SK-N-MC (cell line): ENCODE measurements at regions not wholly inside any gene's neighbourhood (a gene's known extent, or its start where the extent isn't known, plus 50 kb on each side); places are given as distances from the start of the nearest gene placed in this dataset.
"Not testable (repeated sequence)": the region's sequence is repeated elsewhere in the genome, so short reads cannot be mapped to it uniquely, and the experiment has no call there.

ENCODE experiments used
- DNase-seq: peaks from one replicate; pipeline ENCODE4 v3.0.0-alpha.2; 2011; ENCODE audit warnings: low read depth, low spot score
- H3K27ac ChIP-seq: fragments of 200-600 bp; sonication (generic); 2 replicates; pipeline ENCODE4 v1.5.1; 2016; ENCODE audit warnings: mixed run types
- H3K36me3 ChIP-seq: fragments of 200-600 bp; sonication (generic); 2 replicates; pipeline ENCODE4 v1.6.1; 2017; ENCODE audit warnings: antibody characterized with exemption, low read length, mixed read lengths; ENCODE audit not compliant: insufficient read depth
- H3K4me3 ChIP-seq: fragments of 200-600 bp; sonication (generic); 2 replicates; pipeline ENCODE4 v1.5.1; 2016
- H3K9ac ChIP-seq: fragments of 200-600 bp; sonication (generic); 2 replicates; pipeline ENCODE4 v1.8.0; 2017; ENCODE audit warnings: mixed run types, mixed read lengths; ENCODE audit not compliant: insufficient read length
- H3K9me3 ChIP-seq: fragments of 200-600 bp; sonication (generic); 2 replicates; pipeline ENCODE4 v1.6.1; 2017; ENCODE audit warnings: low read depth, mild to moderate bottlenecking, antibody characterized with exemption, low read length, moderate library complexity, mixed read lengths
- EZH2 ChIP-seq: fragments of 200-600 bp; sonication (generic); IDR thresholded peaks from one replicate; pipeline ENCODE4 v1.6.1; 2017; ENCODE audit warnings: antibody characterized with exemption
- FOXP2 ChIP-seq: optimal IDR thresholded peaks from 2 replicates; pipeline ENCODE3; 2011; ENCODE audit warnings: mild to moderate bottlenecking, moderate library complexity; ENCODE audit not compliant: insufficient read depth; ENCODE audit errors: extremely low read length, control extremely low read depth
- POLR2AphosphoS5 ChIP-seq: IDR thresholded peaks from 2 replicates; pipeline ENCODE4 v1.6.1; 2012; ENCODE audit warnings: mild to moderate bottlenecking, low read depth, low read length, borderline replicate concordance

DNA sequence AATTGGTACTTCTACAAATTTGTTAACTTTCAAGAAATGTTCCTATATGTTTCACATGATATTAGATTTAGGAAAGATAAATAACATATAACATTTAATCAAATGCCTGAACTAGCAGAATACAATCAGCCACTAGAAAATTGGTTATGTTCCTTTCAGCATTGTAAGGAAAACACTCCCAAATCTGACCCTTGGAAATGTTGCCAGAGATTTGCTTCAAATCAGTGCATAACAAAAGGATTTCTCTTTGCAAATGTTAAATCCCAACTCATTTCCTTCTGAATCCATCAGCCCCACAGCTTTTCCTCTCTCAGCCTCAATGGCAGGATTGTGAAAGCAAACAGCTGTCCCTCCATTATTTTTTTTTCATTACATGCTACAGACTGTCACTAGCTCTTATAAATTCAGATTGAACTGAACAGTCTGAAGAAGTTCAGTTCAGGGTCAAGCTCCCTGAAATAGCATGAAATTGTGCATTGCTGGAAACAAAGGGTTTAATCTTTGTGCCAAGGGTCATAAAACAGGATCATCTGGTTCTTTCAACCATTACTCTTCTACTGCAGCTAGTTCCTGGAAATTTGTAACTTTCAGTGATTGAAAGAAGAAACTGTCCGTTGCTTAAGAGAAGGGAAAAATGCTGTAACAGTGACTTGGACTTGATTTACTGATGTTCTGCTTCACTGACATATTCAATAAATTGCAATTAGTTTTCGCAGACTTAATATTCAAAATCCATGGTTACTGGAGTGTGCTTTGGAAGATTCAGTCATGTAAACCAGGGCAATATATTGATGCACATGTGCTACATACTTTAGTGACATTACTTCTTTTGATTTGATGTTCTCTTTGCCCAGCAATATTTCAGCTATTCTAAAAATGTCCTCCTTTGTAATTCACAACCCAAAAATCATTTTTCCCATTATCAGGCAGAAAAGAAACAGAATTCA, 246.4 kb downstream of the RPL10L start:
- Histone ChIP-seq H3K9me3 (no peaks in the 10 kb centered on the region), H3K36me3 (no peaks in the 10 kb centered on the region), H3K9ac (no peak overlapping the region), H3K4me3 (no peak overlapping the region), H3K27ac (no peak overlapping the region)
- no peak for DNase-seq
- no peak for TF ChIP-seq FOXP2

DNA sequence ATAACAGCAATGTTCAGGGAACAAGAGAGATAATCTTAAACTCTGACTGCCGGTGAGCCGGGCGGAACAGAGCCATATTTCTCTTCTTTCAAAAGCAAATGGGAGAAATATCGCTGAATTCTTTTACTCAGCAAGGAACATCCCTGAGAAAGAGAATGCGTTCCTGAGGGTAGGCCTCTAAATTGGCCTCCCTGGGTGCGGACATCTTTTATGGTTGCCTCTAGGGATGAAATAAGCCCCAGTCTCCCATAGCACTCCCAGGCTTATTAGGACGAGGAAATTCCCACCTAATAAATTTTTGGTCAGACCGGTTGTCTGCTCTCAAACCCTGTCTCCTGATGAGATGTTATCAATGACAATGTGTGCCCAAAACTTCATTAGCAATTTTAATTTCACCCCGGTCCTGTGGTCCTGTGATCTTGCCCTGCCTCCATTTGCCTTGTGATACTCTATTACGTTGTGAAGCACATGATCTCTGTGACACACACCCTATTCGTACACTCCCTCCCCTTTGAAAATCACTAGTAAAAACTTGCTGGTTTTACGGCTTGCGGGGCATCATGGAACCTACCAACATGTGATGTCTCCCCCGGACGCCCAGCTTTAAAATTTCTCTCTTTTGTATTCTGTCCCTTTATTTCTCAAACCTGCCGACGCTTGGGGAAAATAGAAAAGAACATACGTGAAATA, 249.4 kb downstream of the RPL10L start:
- not testable (repeated sequence) for H3K4me3 ChIP-seq, H3K27ac ChIP-seq, H3K9me3 ChIP-seq, H3K36me3 ChIP-seq, H3K9ac ChIP-seq, DNase-seq

- no peak for DNase-seq
- no peak overlapping the region for H3K27ac ChIP-seq
- H3K4me3 ChIP-seq, result no peak overlapping the region
- no peak overlapping the region for H3K9ac ChIP-seq
- H3K36me3 ChIP-seq, result no peaks in the 10 kb centered on the region
- no peaks in the 10 kb centered on the region for H3K9me3 ChIP-seq
- TF ChIP-seq EZH2 (no peak), FOXP2 (no peak), POLR2AphosphoS5 (no peak)
Measured at GRCh38 chr14:46401066-46401465, 250.5 kb downstream of the RPL10L start.

- Histone ChIP-seq H3K36me3 (no peaks in the 10 kb centered on the region), H3K9ac (no peak overlapping the region), H3K9me3 (no peaks in the 10 kb centered on the region), H3K27ac (no peak overlapping the region), H3K4me3 (no peak overlapping the region)
- DNase-seq, result no peak
- TF ChIP-seq EZH2, result no peak
- TF ChIP-seq POLR2AphosphoS5, result no peak
- no peak for TF ChIP-seq FOXP2
Measured at GRCh38 chr14:46399049-46399448, 252.5 kb downstream of the RPL10L start.

GRCh38 chr14:46384611-46385010, 267.0 kb downstream of the RPL10L start:
- TF ChIP-seq EZH2 (no peak), FOXP2 (no peak), POLR2AphosphoS5 (no peak)
- H3K9ac ChIP-seq, result no peak overlapping the region
- H3K36me3 ChIP-seq, result no peaks in the 10 kb centered on the region
- H3K27ac ChIP-seq, result no peak overlapping the region
- H3K4me3 ChIP-seq, result no peak overlapping the region
- no peak for DNase-seq
- no peaks in the 10 kb centered on the region for H3K9me3 ChIP-seq

DNA sequence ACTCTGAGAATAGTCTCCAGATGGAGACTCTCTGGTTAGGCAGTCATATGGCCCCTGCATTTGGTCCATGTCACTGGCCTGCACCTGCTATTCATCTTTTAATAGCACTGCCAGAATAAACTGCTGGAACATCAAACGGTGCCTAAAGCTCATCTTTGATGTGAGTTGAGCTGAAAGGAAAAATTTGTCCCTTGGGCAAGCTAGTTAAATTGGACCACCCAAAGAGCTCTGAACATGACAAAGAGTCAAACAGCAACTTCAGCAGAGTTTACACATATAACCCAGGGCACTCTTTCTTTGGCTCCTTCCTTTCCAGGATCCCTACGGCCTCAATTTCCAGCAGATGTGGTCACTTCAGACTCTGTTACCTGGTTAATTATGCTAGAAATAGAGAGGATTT, 269.9 kb downstream of the RPL10L start:
- Histone ChIP-seq H3K9ac (no peak overlapping the region), H3K27ac (no peak overlapping the region), H3K9me3 (no peaks in the 10 kb centered on the region), H3K36me3 (no peaks in the 10 kb centered on the region), H3K4me3 (no peak overlapping the region)
- no peak for DNase-seq
- no peak for TF ChIP-seq FOXP2
- TF ChIP-seq POLR2AphosphoS5, result no peak
- TF ChIP-seq EZH2, result no peak

DNA sequence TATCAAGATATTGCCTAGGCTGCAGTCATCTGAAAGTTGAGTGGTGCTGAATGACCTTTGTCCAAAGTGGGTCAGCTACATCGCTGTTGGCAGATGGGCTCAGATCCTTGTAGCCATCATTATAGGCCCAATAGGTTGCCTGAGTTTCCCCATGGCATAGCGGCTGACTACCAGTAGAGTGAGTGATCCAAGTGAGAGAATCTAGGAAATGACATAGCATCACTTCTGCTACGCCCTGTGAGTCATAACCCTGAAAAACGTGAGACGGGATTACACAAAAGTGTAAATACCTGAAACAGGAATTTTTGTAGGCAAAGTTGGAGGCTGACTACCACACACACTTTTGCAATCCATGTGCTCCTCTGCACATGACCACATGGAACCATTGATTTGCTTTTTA, 273.3 kb downstream of the RPL10L start:
- H3K27ac ChIP-seq, result no peak overlapping the region
- DNase-seq, result no peak

DNA sequence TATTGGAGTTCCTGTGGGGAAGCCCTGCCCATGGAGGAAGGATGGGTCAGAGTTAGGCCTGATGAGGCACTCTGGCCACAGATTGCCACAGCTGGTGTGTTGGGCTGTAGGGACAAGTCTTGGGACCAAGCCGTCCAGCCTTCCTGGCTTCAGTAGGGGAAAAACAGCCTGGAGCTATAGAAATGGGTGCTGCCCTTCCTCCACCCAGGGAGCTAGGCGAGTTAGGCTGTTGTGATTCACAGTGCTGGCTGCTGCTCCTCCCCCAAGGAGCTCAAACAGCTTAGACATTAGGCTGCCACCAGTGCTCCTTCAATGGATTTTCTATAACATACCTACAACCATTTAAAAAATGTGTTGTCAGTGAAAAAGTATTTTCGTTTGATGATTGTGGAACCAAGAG, 274.3 kb downstream of the RPL10L start:
- Histone ChIP-seq H3K36me3 (no peaks in the 10 kb centered on the region), H3K27ac (no peak overlapping the region), H3K9me3 (no peaks in the 10 kb centered on the region), H3K4me3 (no peak overlapping the region), H3K9ac (no peak overlapping the region)
- no peak for DNase-seq
- no peak for TF ChIP-seq FOXP2
- no peak for TF ChIP-seq POLR2AphosphoS5
- no peak for TF ChIP-seq EZH2

More for the DNA sequence above, 273.3 kb downstream of the RPL10L start:
- TF ChIP-seq FOXP2 (no peak), EZH2 (no peak), POLR2AphosphoS5 (no peak)
- no peak overlapping the region for H3K4me3 ChIP-seq
- no peaks in the 10 kb centered on the region for H3K9me3 ChIP-seq
- no peak overlapping the region for H3K9ac ChIP-seq
- H3K36me3 ChIP-seq, result no peaks in the 10 kb centered on the region

DNA sequence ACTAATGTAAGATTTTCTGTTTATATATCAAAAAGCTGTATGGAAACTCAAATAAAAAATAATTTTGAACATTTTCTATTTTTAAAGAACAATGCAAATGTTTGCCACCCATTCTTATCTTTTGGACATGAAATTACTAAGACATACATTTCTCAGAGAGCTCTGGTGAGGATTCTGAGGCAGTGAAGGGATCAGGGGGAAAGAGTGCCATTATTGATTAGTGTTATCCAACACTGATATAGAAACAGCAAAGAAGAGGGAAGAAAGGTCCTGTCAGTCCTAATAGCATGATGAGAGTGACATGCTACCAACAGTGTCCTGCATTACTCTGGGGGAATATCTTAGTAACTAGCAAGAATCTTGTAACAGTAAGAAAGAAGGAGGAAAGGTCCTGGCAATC, 282.2 kb downstream of the RPL10L start:
- no peaks in the 10 kb centered on the region for H3K9me3 ChIP-seq

More for the DNA sequence above, 282.2 kb downstream of the RPL10L start:
- no peak overlapping the region for H3K27ac ChIP-seq
- no peaks in the 10 kb centered on the region for H3K36me3 ChIP-seq
- no peak overlapping the region for H3K4me3 ChIP-seq
- TF ChIP-seq EZH2 (no peak), POLR2AphosphoS5 (no peak), FOXP2 (no peak)
- DNase-seq, result no peak
- H3K9ac ChIP-seq, result no peak overlapping the region
